HG02970 (cell line): ENCODE measurements at regions not wholly inside any gene's neighbourhood (a gene's known extent, or its start where the extent isn't known, plus 50 kb on each side); places are given as distances from the start of the nearest gene placed in this dataset.
"Not testable (repeated sequence)": the region's sequence is repeated elsewhere in the genome, so short reads cannot be mapped to it uniquely, and the experiment has no call there.

Experiments used
- ATAC-seq: cut with Tn5 transposase; IDR thresholded peaks from one replicate; pipeline ENCODE4 v1.9.1; 2021; ENCODE audit warnings: mild to moderate bottlenecking, moderate library complexity, moderate number of reproducible peaks; ENCODE audit not compliant: unreplicated experiment, low FRiP score

- ATAC-seq: no peak
Measured at GRCh38 chr11:115980337-115981103, 476.3 kb upstream of the CADM1 start.

- ATAC-seq: no peak
Measured at GRCh38 chr11:115974703-115975102, 470.5 kb upstream of the CADM1 start.

GRCh38 chr11:115967203-115967602 lies 463.0 kb upstream of the CADM1 start:
- ATAC-seq: not testable (repeated sequence)

- no peak for ATAC-seq
Measured at GRCh38 chr11:115965767-115966504, 461.7 kb upstream of the CADM1 start.

GRCh38 chr11:115964091-115964490 lies 459.9 kb upstream of the CADM1 start:
- no peak for ATAC-seq

GRCh38 chr11:115963156-115963555 lies 458.9 kb upstream of the CADM1 start:
- no peak for ATAC-seq

GRCh38 chr11:115961159-115962003 lies 457.2 kb upstream of the CADM1 start:
- no peak for ATAC-seq

GRCh38 chr11:115959081-115959486 lies 454.9 kb upstream of the CADM1 start:
- no peak for ATAC-seq

- ATAC-seq: no peak
Measured at GRCh38 chr11:115958089-115959000, 454.1 kb upstream of the CADM1 start.

- ATAC-seq: no peak
Measured at GRCh38 chr11:115955803-115956202, 451.6 kb upstream of the CADM1 start.

- no peak for ATAC-seq
Measured at GRCh38 chr11:115950660-115951059, 446.4 kb upstream of the CADM1 start.

- no peak for ATAC-seq
Measured at GRCh38 chr11:115944596-115944995, 440.4 kb upstream of the CADM1 start.

- no peak for ATAC-seq
Measured at GRCh38 chr11:115942011-115942410, 437.8 kb upstream of the CADM1 start.

GRCh38 chr11:115941481-115941993 lies 437.3 kb upstream of the CADM1 start:
- ATAC-seq: no peak

- ATAC-seq: no peak
Measured at GRCh38 chr11:115941044-115941443, 436.8 kb upstream of the CADM1 start.

- no peak for ATAC-seq
Measured at GRCh38 chr11:115939731-115940421, 435.7 kb upstream of the CADM1 start.

GRCh38 chr11:115939104-115939730 lies 435.0 kb upstream of the CADM1 start:
- no peak for ATAC-seq

GRCh38 chr11:115933564-115933963 lies 429.3 kb upstream of the CADM1 start:
- ATAC-seq: no peak
